Middle frontal gyrus (tissue), 1 donor: ENCODE measurements at regions not wholly inside any gene's neighbourhood (a gene's known extent, or its start where the extent isn't known, plus 50 kb on each side); places are given as distances from the start of the nearest gene placed in this dataset.
"Not testable (repeated sequence)": the region's sequence is repeated elsewhere in the genome, so short reads cannot be mapped to it uniquely, and the experiment has no call there.

Experiments used
- DNase-seq: peaks from one replicate; pipeline ENCODE4 v3.0.0-alpha.2; 2015; ENCODE audit warnings: low spot score; ENCODE audit errors: extremely low spot score

- no peak for DNase-seq
These were observed 203.7 kb downstream of the ICOS start for GRCh38 chr2:204140246-204140645.

GRCh38 chr2:204143216-204144014, 206.9 kb downstream of the ICOS start:
- no peak for DNase-seq

- DNase-seq = no peak
These were observed 207.9 kb downstream of the ICOS start for GRCh38 chr2:204144492-204144891.

DNA sequence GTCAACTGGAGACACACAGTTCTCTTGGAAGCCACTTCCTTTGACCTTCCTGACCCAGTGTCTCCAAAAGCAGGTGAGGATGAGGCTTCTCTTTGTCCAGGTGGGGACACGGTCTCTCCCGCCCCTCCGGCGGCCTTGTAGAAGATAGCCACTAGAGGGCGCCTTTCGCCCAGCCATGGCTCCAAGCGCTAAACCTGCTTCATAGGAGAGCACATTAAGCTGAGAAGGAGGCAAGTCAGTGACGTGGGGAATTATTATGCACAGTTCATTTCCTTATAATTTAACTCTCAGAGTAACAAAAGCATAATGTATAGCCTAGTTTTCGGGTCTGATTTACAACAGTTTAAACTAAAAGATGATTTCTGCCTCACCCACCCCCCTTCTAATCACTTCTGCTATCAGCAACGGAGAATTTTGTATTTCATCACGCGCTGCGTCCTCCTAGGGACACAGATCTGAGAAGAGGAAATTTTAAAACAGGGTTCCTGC, 208.7 kb downstream of the ICOS start:
- DNase-seq = peak; percentile 52

GRCh38 chr2:204145791-204146190, 209.2 kb downstream of the ICOS start:
- no peak for DNase-seq

DNA sequence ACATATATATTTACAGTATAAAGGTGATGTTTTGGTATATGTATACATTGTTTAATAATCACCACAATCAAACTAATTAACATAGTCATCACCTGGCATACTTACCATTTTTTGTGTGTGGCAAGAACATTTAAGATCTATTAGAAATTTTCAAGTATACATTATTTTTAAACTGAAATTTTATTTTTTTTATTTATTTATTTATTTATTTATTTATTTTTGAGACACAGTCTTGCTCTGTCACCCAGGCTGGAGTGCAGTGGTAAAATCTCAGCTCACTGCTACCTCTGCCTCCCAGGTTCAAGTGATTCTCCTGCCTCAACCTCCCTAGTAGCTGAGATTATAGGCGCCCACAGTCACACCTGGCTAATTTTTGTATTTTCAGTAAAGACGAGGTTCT, 210.5 kb downstream of the ICOS start:
- DNase-seq = not testable (repeated sequence)

- DNase-seq = no peak
These were observed 214.2 kb downstream of the ICOS start for GRCh38 chr2:204150721-204151120.

GRCh38 chr2:204152616-204153015, 216.1 kb downstream of the ICOS start:
- DNase-seq = no peak

- no peak for DNase-seq
These were observed 218.3 kb downstream of the ICOS start for GRCh38 chr2:204154863-204155262.

GRCh38 chr2:204156456-204156855, 219.9 kb downstream of the ICOS start:
- no peak for DNase-seq

DNA sequence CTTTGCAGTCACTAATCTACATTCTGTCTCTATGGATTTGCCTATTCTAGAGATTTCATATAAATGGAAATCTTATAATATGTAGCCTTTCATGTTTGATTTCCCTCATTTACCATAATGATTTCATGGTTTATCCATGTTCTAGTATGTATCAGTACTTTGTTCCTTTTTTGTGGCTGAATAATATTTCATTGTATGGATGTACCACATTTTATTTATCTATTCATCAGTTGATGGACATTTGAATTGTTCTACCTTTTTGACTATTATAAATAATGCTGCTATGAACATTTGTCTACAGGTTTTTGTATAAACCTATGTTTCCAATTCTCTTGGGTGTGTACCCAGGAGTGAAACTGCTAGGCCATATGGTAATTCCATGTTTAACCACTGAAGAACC, 221.1 kb downstream of the ICOS start:
- DNase-seq = no peak

DNA sequence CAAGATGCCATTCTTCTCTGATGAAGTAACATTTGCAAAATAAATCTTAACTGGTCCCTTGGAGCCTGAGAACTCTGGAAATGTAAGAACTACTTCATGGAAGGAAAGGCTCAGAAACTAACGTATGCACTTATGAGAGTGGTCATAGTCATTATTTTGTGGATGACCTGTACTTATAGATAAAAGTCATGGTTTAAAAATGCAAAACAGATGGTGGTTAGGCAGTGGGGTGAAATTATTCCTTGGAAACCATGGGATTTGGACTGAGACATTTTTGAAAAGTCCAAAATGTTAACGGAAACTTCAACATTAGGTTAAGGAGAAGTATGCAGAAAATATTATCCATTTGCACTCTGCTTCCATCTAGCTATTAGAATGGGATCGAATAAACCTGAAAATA, 223.0 kb downstream of the ICOS start:
- DNase-seq = no peak

GRCh38 chr2:204160989-204161388, 224.4 kb downstream of the ICOS start:
- no peak for DNase-seq

- no peak for DNase-seq
These were observed 225.3 kb downstream of the ICOS start for GRCh38 chr2:204161886-204162285.

DNA sequence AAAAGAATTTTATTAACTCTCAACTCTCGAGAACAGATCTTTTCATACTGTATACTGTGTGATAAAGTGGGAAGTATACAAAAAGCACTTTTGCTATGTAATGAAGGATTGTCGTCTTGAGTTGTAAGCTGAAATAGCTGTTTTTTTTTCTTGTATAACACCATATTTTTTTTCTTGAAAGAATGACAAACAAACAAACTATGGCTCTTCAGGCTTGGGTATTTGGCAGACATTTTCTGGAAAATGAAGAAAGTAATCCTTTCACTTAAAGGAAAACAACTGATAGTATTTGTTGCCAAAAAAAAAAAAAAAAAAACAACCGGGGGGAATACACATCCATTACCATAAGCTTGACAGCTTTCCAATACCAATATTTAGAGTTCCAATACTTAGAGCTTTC, 230.4 kb downstream of the ICOS start:
- no peak for DNase-seq

DNA sequence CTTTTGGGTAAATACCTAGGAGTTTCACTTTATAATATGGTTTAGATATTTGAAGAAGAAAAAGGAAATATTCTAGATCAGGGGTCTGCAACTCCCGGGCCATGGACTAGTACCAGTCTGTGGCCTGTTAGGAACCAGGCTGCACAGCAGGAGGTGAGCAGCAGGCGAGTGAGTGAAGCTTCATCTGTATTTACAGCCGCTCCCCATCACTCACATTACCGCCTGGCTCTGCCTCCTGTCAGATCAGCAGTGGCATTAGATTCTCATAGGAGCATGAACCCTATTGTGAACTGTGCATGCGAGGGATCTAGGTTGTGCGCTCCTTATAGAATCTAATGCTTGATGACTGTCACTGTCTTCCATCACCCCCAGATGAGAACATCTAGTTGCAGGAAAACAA, 231.1 kb downstream of the ICOS start:
- not testable (repeated sequence) for DNase-seq

- DNase-seq = no peak
These were observed 233.8 kb downstream of the ICOS start for GRCh38 chr2:204170411-204170810.

DNA sequence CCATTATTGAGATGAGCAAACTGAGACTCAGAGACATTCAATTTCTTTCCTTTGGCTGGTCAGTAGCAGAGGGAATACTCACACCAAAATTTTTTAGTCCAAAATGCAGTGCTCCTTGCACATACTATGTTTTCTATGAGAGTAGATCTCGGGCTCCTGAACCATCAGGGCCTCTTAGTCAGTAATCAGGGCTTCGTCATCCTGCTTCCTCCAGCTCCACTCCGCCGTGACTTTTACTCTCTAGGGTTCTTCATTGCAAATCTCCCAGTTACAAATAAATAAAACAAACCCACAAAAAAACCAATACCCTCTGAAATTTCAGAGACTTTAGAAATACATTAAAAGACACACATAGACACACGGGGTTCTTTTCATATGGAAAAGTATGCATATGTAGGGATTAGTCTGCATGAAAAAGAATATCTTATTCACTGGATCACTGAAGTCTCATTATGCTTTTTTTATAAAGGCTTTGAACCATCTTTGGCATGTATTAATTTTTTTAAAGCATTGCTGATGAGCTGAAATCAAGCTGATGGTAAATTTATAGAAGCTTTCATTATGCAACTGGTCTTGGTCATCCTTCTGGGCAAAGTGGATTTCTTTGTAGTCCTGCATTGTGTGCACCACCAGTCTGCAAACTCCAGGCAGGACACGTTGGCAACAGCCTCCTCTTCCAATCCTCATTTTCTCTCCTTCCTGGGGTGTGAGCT, 235.0 kb downstream of the ICOS start:
- no peak for DNase-seq

DNA sequence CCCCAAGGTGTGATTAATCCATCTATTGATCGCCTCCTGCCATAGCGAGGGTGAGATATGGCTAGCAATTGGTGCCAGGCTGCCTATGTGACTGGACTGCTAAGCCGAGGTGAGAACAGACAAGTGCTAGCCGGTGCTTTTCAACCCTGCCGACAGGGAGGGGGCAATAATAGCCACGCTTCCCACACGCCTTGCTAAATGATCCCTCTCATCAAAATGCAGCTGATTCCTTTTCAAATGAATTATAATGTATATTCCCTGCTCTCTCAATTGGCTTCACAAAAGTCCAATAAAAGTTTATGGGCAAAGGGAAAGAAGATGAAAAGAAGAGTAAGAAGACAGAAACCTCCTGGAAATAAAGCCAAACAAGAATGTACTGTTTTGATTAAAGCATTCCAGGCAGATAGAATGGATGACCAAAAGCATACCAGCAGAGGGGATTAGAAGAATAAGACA, 235.6 kb downstream of the ICOS start:
- DNase-seq = no peak

- no peak for DNase-seq
These were observed 237.5 kb downstream of the ICOS start for GRCh38 chr2:204174034-204174433.

DNA sequence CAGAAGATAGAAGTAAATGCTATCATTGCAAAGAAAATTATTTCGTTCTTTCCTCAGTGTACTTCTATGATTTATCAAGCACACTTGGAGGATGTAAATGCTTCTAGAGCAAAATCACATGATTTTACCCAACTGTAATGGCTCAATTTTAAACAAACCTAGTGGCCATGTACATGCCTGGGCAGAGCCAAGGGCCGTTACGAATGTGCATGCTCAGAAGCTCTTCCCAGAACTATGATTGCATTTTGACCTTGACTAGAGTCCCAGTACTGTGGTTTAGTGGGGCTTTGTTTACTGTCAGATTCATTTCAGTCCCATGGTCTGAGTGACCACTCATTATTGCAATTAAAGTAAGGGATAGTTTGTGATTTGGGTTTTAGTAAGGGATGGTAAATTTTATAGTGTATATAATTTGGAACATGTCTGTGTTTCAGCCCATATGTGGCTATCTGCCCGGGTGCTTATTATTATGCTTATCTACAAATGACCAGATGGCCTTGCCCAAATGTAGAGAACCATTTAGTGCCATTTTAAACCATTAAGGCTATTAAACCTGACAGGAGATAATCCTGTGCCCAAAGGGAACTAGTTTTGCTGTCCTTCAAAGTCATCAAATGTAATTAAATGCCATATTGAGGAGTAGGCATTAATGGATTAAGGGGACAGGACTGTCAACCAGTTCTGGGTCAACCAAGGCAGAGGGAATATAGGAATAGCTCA, 239.1 kb downstream of the ICOS start:
- no peak for DNase-seq

DNA sequence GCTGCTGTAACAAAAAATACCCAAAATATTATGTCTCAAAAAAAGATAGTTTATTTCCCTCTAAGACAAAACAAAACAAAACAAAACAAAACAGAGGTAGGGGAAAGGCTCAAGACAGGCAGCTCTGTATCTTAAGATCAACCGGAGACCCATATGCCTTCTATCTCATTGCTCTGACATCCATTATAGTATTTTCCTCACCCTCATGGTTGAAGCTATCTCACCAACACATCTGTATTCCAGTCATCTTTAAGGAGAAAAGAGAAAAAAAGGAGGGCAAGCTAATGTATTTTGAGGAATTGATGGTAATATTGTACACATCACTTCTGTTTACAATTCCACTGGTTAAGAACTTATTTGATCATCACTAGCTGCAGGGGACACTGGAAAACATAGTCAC, 239.7 kb downstream of the ICOS start:
- no peak for DNase-seq
